ENCODE measurements at regions not wholly inside any gene's neighbourhood (a gene's known extent, or its start where the extent isn't known, plus 50 kb on each side); places are given as distances from the start of the nearest gene placed in this dataset.

DNA sequence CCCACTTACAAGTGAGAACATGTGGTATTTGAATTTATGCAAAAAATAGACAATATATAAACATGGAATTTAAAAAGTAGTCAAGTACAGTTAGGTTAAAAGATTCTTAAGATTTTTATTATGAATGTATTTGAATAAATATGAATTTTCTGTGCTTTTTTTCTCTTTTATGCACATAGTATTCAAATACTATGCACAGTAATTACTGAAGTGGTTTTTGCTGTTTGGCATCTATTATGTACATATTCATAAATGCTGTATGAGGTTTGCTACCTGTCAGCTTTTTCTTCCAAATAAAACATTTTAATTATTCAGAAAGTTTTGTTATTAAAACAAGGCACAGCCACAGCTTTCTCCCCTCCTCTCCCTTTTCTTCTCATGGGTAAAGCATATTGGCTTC is 1272.7 kb downstream of the NSUN3 start:
- no peak overlapping the region for H2AFZ ChIP-seq (ENCODE audit: low read length)
- H3K27ac ChIP-seq (ENCODE audit: low read depth, low read length, poor library complexity, severe bottlenecking): no peak overlapping the region
- H3K4me1 ChIP-seq (ENCODE audit: insufficient read depth, low read length, severe bottlenecking): no peaks in the 10 kb centered on the region
- no peaks in the 10 kb centered on the region for H3K36me3 ChIP-seq (ENCODE audit: insufficient read depth, low read length)
- no peaks in the 10 kb centered on the region for H3K27me3 ChIP-seq (ENCODE audit: insufficient read depth, low read length)
- H3K9me2 ChIP-seq (ENCODE audit: low read depth, low read length): no peaks in the 10 kb centered on the region
- H3F3A ChIP-seq (ENCODE audit: insufficient read depth, low read length): no peaks in the 10 kb centered on the region
- H4K20me1 ChIP-seq (ENCODE audit: insufficient read depth, low read length): no peaks in the 10 kb centered on the region
- no peaks in the 10 kb centered on the region for H3K9me3 ChIP-seq (ENCODE audit: low read length)
- no peak overlapping the region for H3K4me3 ChIP-seq (ENCODE audit: low read depth, low read length, poor library complexity, severe bottlenecking)
- no peak overlapping the region for H3K4me2 ChIP-seq (ENCODE audit: low read length)
- TF ChIP-seq EZH2 (IDR thresholded peaks at IDR 0.05; ENCODE audit: borderline replicate concordance, low read length) (no peak), CTCF (IDR thresholded peaks at IDR 0.05; ENCODE audit: low read length) (no peak)
- H3K79me2 ChIP-seq (ENCODE audit: insufficient read depth, low read length): no peaks in the 10 kb centered on the region
- no peak overlapping the region for H3K9ac ChIP-seq (ENCODE audit: low read length)

DNA sequence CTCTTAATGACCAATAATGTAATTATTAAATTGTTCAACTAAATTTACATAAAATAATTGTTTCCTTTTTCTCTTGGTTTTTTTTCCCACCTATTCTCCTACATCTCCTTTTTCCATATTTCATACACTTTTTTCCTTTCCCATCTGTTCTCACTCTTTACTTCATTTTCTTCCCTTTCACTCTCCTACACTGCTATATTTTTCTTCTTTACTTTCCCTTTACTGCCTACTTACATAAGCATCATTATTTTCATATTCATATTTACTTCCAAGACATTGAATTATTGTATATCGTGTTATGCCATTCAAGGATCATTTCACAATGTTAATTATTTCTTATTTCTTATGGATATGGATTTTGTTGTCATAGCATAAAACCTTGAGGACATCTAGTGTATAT is 1275.6 kb downstream of the NSUN3 start:
- Histone ChIP-seq H3K27ac (ENCODE audit: low read depth, low read length, poor library complexity, severe bottlenecking) (no peak overlapping the region), H3K9ac (ENCODE audit: low read length) (no peak overlapping the region), H3K4me1 (ENCODE audit: insufficient read depth, low read length, severe bottlenecking) (no peaks in the 10 kb centered on the region), H3K4me3 (ENCODE audit: low read depth, low read length, poor library complexity, severe bottlenecking) (no peak overlapping the region), H3F3A (ENCODE audit: insufficient read depth, low read length) (no peaks in the 10 kb centered on the region), H3K9me2 (ENCODE audit: low read depth, low read length) (no peaks in the 10 kb centered on the region), H3K36me3 (ENCODE audit: insufficient read depth, low read length) (no peaks in the 10 kb centered on the region), H3K79me2 (ENCODE audit: insufficient read depth, low read length) (no peaks in the 10 kb centered on the region), H3K27me3 (ENCODE audit: insufficient read depth, low read length) (no peaks in the 10 kb centered on the region), H3K4me2 (ENCODE audit: low read length) (no peak overlapping the region), H4K20me1 (ENCODE audit: insufficient read depth, low read length) (no peaks in the 10 kb centered on the region), H3K9me3 (ENCODE audit: low read length) (no peaks in the 10 kb centered on the region), H2AFZ (ENCODE audit: low read length) (no peak overlapping the region)
- TF ChIP-seq EZH2 (IDR thresholded peaks at IDR 0.05; ENCODE audit: borderline replicate concordance, low read length) (no peak), CTCF (IDR thresholded peaks at IDR 0.05; ENCODE audit: low read length) (no peak)

DNA sequence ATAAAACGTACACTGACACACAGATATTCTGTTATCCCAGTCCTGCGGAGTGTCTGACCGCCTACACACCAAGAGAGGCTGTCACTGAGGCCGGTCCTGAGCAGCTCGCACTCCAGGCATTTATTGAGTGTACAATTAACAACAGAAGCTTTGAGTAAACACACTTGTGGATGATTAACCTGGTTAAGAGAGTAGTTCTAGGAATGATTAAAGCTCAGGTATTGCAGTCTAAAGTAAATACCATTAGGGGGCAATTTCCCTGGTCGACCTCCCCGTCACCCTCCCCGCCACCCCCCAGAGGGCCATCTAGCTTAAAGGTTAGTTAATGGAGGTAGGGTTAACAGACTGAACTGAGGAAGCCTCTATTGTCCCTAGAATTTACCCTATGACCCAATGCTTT is 1278.5 kb downstream of the NSUN3 start:
- H3K4me3 ChIP-seq (ENCODE audit: low read depth, low read length, poor library complexity, severe bottlenecking): no peak overlapping the region
- H3K9me2 ChIP-seq (ENCODE audit: low read depth, low read length): no peaks in the 10 kb centered on the region
- H3K79me2 ChIP-seq (ENCODE audit: insufficient read depth, low read length): no peaks in the 10 kb centered on the region
- H2AFZ ChIP-seq (ENCODE audit: low read length): no peak overlapping the region
- no peaks in the 10 kb centered on the region for H4K20me1 ChIP-seq (ENCODE audit: insufficient read depth, low read length)
- H3K27me3 ChIP-seq (ENCODE audit: insufficient read depth, low read length): no peaks in the 10 kb centered on the region
- no peak for TF ChIP-seq EZH2 (IDR thresholded peaks at IDR 0.05; ENCODE audit: borderline replicate concordance, low read length)
- TF ChIP-seq CTCF (IDR thresholded peaks at IDR 0.05; ENCODE audit: low read length): no peak
- H3K9ac ChIP-seq (ENCODE audit: low read length): no peak overlapping the region
- H3F3A ChIP-seq (ENCODE audit: insufficient read depth, low read length): no peaks in the 10 kb centered on the region
- no peaks in the 10 kb centered on the region for H3K4me1 ChIP-seq (ENCODE audit: insufficient read depth, low read length, severe bottlenecking)
- H3K27ac ChIP-seq (ENCODE audit: low read depth, low read length, poor library complexity, severe bottlenecking): no peak overlapping the region
- no peaks in the 10 kb centered on the region for H3K9me3 ChIP-seq (ENCODE audit: low read length)
- no peak overlapping the region for H3K4me2 ChIP-seq (ENCODE audit: low read length)
- H3K36me3 ChIP-seq (ENCODE audit: insufficient read depth, low read length): no peaks in the 10 kb centered on the region
